HepG2 (cell line): ENCODE measurements at regions not wholly inside any gene's neighbourhood (a gene's known extent, or its start where the extent isn't known, plus 50 kb on each side); places are given as distances from the start of the nearest gene placed in this dataset.
A peak's percentile ranks its signal among the peaks of the same experiment; 100 is the strongest.

ENCODE experiments used
- ATAC-seq: fragments of 200-7000 bp; cut with Tn5 transposase; 3 replicates; pipeline ENCODE4 v1.9.1; 2020; ENCODE audit warnings: mild to moderate bottlenecking, moderate library complexity
- BruUV-seq: library from RNA; stranded (reverse); fragments of 400-500 nt; replicated peaks from 2 replicates; lab custom pipeline; 2021; lab: Mats Ljungman, UMichigan
- CTCF ChIA-PET: fragments of 300-600 bp; formaldehyde crosslinking; extraction: SDS; loops from one replicate; lab custom pipeline; 2021; ENCODE audit warnings: low total read pairs, inconsistent platforms, low intra/inter-chr PET ratio; lab: Yijun Ruan, JAX
- POLR2A ChIA-PET: fragments of 350-600 bp; sonication (Branson Sonifier 250); formaldehyde crosslinking; loops from one replicate; lab custom pipeline; 2020; ENCODE audit warnings: antibody characterized with exemption, inconsistent platforms; lab: Yijun Ruan, JAX
- DNase-seq: peaks from one replicate; pipeline ENCODE4 v3.0.0-alpha.2; 2015; ENCODE audit warnings: low spot score
- FAIRE-seq: peaks from 3 replicates; lab custom pipeline; 2011; peaks lifted over from hg19 to GRCh38; lab: Jason Lieb, UNC
- H2AFZ ChIP-seq: one replicate; pipeline ENCODE4 v1.6.1; 2011; ENCODE audit warnings: low read length, inconsistent platforms
- H3K27ac ChIP-seq: fragments of 300-600 bp; 3 replicates; pipeline ENCODE4 v1.8.0; 2011; ENCODE audit warnings: mixed run types, mild to moderate bottlenecking, mixed read lengths, low read length, inconsistent platforms; ENCODE audit not compliant: insufficient read depth; ENCODE audit errors: extremely low read length
- H3K27me3 ChIP-seq, 2 experiments: fragments of 200-600 bp in 1 of 2; 2 replicates in 1 of 2; 3 replicates in 1 of 2; pipeline versions ENCODE4 v1.6.0 to v1.8.0; 2011; ENCODE audit warnings: low read length in 2 of 2, mild to moderate bottlenecking in 2 of 2, moderate library complexity in 2 of 2, inconsistent platforms in 1 of 2; ENCODE audit not compliant: insufficient read depth in 2 of 2, control insufficient read depth in 1 of 2
- H3K36me3 ChIP-seq, 2 experiments: fragments of 200-600 bp in 1 of 2; replicated peaks in 1 of 2; 2 replicates in 1 of 2; 3 replicates in 1 of 2; pipeline versions ENCODE4 v1.5.1 to v1.8.0; 2011; ENCODE audit warnings: low read length in 2 of 2, inconsistent platforms in 1 of 2; ENCODE audit not compliant: insufficient read depth in 2 of 2, control insufficient read depth in 1 of 2
- H3K4me1 ChIP-seq: 2 replicates; pipeline ENCODE4 v1.5.1; 2012; ENCODE audit warnings: low read length, inconsistent platforms; ENCODE audit not compliant: insufficient read depth
- H3K4me2 ChIP-seq: 2 replicates; pipeline ENCODE4 v1.6.0; 2011; ENCODE audit warnings: low read depth, low read length, inconsistent platforms
- H3K4me3 ChIP-seq, 3 experiments: fragments of 200-600 bp in 1 of 3; sonication (generic), shearing (Covaris generic) in 1 of 3; replicated peaks in 1 of 3; 2 replicates each; pipeline ENCODE4 v1.5.1; 2011 to 2016; ENCODE audit warnings: low read length in 3 of 3, inconsistent platforms in 2 of 3, low read depth in 2 of 3, mild to moderate bottlenecking in 2 of 3, control low read depth in 1 of 3, mixed read lengths in 1 of 3; ENCODE audit not compliant: insufficient read depth in 1 of 3
- H3K79me2 ChIP-seq: one replicate; pipeline ENCODE4 v1.6.1; 2011; ENCODE audit warnings: low read length, inconsistent platforms; ENCODE audit not compliant: insufficient read depth
- H3K9ac ChIP-seq: 2 replicates; pipeline ENCODE4 v1.6.0; 2011; ENCODE audit warnings: mild to moderate bottlenecking, low read depth, low read length, inconsistent platforms; ENCODE audit not compliant: insufficient read depth
- H3K9me3 ChIP-seq: 2 replicates; pipeline ENCODE4 v1.5.1; 2012; ENCODE audit warnings: mild to moderate bottlenecking, low read length
- H4K20me1 ChIP-seq: 2 replicates; pipeline ENCODE4 v1.6.0; 2011; ENCODE audit warnings: inconsistent platforms, mild to moderate bottlenecking, low read length, moderate library complexity; ENCODE audit not compliant: insufficient read depth
- FOXO1 ChIP-seq: sonication (generic); formaldehyde crosslinking; IDR thresholded peaks from 2 replicates; pipeline ENCODE4 v1.4.0; 2020; ENCODE audit warnings: missing genetic modification reagents
- MAFF ChIP-seq: IDR thresholded peaks from 2 replicates; pipeline ENCODE4 v1.6.1; 2011; ENCODE audit warnings: low read depth, low read length, improper control_type of control experiment
- MAFK ChIP-seq, 2 experiments: IDR thresholded peaks in 1 of 2; conservative IDR thresholded peaks in 1 of 2; 2 replicates each; pipeline ENCODE4 v1.6.1; 2011; ENCODE audit warnings: improper control_type of control experiment in 2 of 2, low read length in 2 of 2
- ZNF841 ChIP-seq: sonication (generic); formaldehyde crosslinking; IDR thresholded peaks from 2 replicates; pipeline ENCODE4 v1.8.1; 2023; ENCODE audit warnings: missing genetic modification reagents, borderline replicate concordance
- WGBS: methylation state at CpG from one replicate; pipeline ENCODE4 v1.1.6; 2017; ENCODE audit warnings: low lambda C conversion rate; 5-methylcytosine and 5-hydroxymethylcytosine counted together
- in situ Hi-C: cut with HindIII; loops from 2 replicates; pipeline ENCODE4 v1.10.0; 2017; ENCODE audit warnings: low pct_unique_long_range_greater_than_20kb; ENCODE audit not compliant: extremely low pct_ligation_motif_present
- intact Hi-C: fragments of 100-400 bp; cut with micrococcal nuclease; formaldehyde crosslinking; loops from one replicate; pipeline ENCODE4 v1.10.0; 2022; ENCODE audit not compliant: unreplicated experiment

- Histone ChIP-seq H3K4me2 (no peak overlapping the region), H3K4me1 (no peaks in the 10 kb centered on the region), H3K36me3 (no peaks in the 10 kb centered on the region), H3K9ac (no peak overlapping the region), H3K4me3 (no peak overlapping the region), H3K9me3 (no peaks in the 10 kb centered on the region), H3K79me2 (no peaks in the 10 kb centered on the region), H4K20me1 (no peaks in the 10 kb centered on the region), H3K27ac (no peak overlapping the region), H3K27me3 (no peaks in the 10 kb centered on the region), H2AFZ (no peak overlapping the region)
- intact Hi-C loops: no loop called here
- ChIA-PET CTCF (no interaction called here), POLR2A (no interaction called here)
- ATAC-seq (no peak), DNase-seq (no peak), FAIRE-seq (no peak)
- TF ChIP-seq MAFF (peak; percentile 96), MAFK (conservative IDR thresholded peaks at IDR 0.05 in 1 of 2, IDR thresholded peaks at IDR 0.05 in 1 of 2; ENCODE audit: low read length in 2 of 2) (peak; percentile 96 to 98), ZNF841 (no peak)
- 0% methylated on average over 1 of the region's 1 CpG for WGBS
- no TSS peak for BruUV-seq
- in situ Hi-C loops: no loop called here
Measured at GRCh38 chr12:23043646-23044045, 418.7 kb downstream of the ETNK1 start.

- Histone ChIP-seq H4K20me1 (no peaks in the 10 kb centered on the region), H3K36me3 (no peaks in the 10 kb centered on the region), H3K9ac (no peak overlapping the region), H2AFZ (no peak overlapping the region), H3K27me3 (no peaks in the 10 kb centered on the region), H3K27ac (no peak overlapping the region), H3K79me2 (no peaks in the 10 kb centered on the region), H3K4me3 (no peak overlapping the region), H3K9me3 (no peaks in the 10 kb centered on the region), H3K4me1 (no peaks in the 10 kb centered on the region), H3K4me2 (no peak overlapping the region)
- no peak for TF ChIP-seq FOXO1
- FAIRE-seq (no peak), DNase-seq (no peak), ATAC-seq (no peak)
- ChIA-PET POLR2A (no interaction called here), CTCF (no interaction called here)
- no TSS peak for BruUV-seq
- 4% methylated on average over 1 of the region's 1 CpG for WGBS
- in situ Hi-C loops: no loop called here
- intact Hi-C loops: no loop called here
Measured at GRCh38 chr12:23049180-23049579, 424.2 kb downstream of the ETNK1 start.
